ENCODE measurements at regions not wholly inside any gene's neighbourhood (a gene's known extent, or its start where the extent isn't known, plus 50 kb on each side); places are given as distances from the start of the nearest gene placed in this dataset.
A peak's percentile ranks its signal among the peaks of the same experiment; 100 is the strongest.

DNA sequence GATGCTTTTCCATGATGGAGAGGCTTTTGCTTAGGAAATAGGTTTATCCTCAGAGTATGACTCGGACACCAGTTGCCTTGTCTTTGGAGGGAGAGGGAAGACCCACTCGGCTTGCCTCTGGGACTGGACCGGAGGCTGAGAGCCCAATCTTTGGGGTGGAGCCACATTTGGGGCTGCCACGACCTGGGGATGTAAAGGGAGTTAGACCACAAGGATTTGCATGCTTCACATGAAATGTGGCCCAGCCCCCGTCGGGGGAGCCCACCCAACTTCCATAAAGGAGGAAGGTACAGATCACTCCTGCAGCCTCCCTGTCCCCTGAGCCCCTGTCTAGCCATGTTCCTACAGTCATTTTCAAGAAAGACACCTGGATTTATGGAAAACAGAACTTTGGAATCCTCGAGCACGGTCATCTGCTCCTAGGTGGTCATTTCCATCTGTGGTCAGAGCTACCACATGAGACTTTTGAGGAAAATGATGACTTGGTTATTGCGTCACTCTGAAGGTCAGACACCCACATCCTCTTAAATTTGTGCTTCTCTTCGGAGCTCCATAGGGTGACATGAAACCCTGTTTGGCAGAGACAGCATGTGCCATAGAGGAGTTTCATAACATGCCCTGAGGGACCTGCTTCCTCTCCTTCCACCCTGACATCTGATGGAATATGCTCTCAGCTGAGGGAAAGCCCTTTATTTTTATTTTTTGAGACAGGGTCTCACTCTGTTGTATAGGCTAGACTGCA is 99.4 kb upstream of the SLC45A1 start:
- Histone ChIP-seq H3K4me1 (replicated peaks in 1 of 4; ENCODE audit: control insufficient read depth in 3 of 4, insufficient read depth in 4 of 4, low read length in 3 of 4) (peaks cover 0 to 12% (median 6%) of the 10 kb centered on the region in 4 experiments; a peak in 5 of 7 replicates), H3K9me3 (ENCODE audit: insufficient read depth in 2 of 2, low read depth in 1 of 2, low read length in 1 of 2) (no peaks in the 10 kb centered on the region), H3K36me3 (ENCODE audit: control insufficient read depth in 2 of 4, insufficient read depth in 4 of 4, low read length in 3 of 4) (no peaks in the 10 kb centered on the region), H3K4me2 (ENCODE audit: insufficient read depth in 1 of 2, low read depth in 2 of 2, low read length in 2 of 2) (no peak overlapping the region; a peak in 1 of 4 replicates), H3K79me1 (ENCODE audit: low read depth, low read length) (no peaks in the 10 kb centered on the region), H3K27ac (ENCODE audit: low read depth, low read length) (no peak overlapping the region), H3K14ac (ENCODE audit: insufficient read length) (no peak overlapping the region), H3K4ac (replicated peaks; ENCODE audit: insufficient read length, low read depth, low read length) (no peak overlapping the region), H2AK5ac (ENCODE audit: low read depth, low read length) (no peak overlapping the region), H4K91ac (replicated peaks; ENCODE audit: insufficient read length, low read length) (no peak overlapping the region), H2BK20ac (ENCODE audit: low read length) (no peak overlapping the region; the same call in 1 of the 2 replicates), H3K18ac (ENCODE audit: extremely low read depth, low read length) (no peak overlapping the region), H4K5ac (ENCODE audit: insufficient read length, low read depth, low read length) (no peak overlapping the region), H4K8ac (ENCODE audit: extremely low read depth, insufficient read depth, low read length) (no peak overlapping the region), H4K20me1 (replicated peaks in 1 of 2; ENCODE audit: control insufficient read depth in 1 of 2, insufficient read depth in 2 of 2, low read length in 2 of 2) (no peaks in the 10 kb centered on the region), H3K23ac (ENCODE audit: insufficient read length) (no peak overlapping the region), H3K23me2 (ENCODE audit: low read depth, low read length) (peaks cover 3% of the 10 kb centered on the region; the same call in 1 of the 2 replicates), H3K9ac (replicated peaks in 1 of 4; ENCODE audit: extremely low read depth in 1 of 4, low read depth in 3 of 4, low read length in 3 of 4) (no peak overlapping the region), H2BK120ac (replicated peaks; ENCODE audit: low read depth, low read length) (no peak overlapping the region), H2BK15ac (ENCODE audit: low read length) (no peak overlapping the region), H3K56ac (replicated peaks; ENCODE audit: insufficient read length, low read depth, low read length) (no peak overlapping the region), H3K4me3 (ENCODE audit: extremely low read depth in 1 of 4, insufficient read depth in 2 of 4, low read depth in 3 of 4, low read length in 4 of 4) (no peak overlapping the region), H2BK5ac (ENCODE audit: low read depth, low read length) (no peak overlapping the region), H3K79me2 (ENCODE audit: control insufficient read depth in 1 of 2, insufficient read depth in 2 of 2, low read length in 2 of 2) (no peaks in the 10 kb centered on the region), H2AFZ (ENCODE audit: low read length) (no peak overlapping the region), H3K27me3 (replicated peaks in 1 of 4; ENCODE audit: control insufficient read depth in 3 of 4, extremely low read depth in 1 of 4, insufficient read depth in 3 of 4, low read length in 3 of 4) (peaks cover 0 to 5% (median 2%) of the 10 kb centered on the region in 4 experiments; a peak in 2 of 7 replicates), H2BK12ac (ENCODE audit: low read depth, low read length) (peak overlapping the region; percentile 40; the same call in 1 of the 2 replicates)
- FAIRE-seq: no peak
- ChIA-PET CTCF (ENCODE audit: partially characterized antibody) (interaction anchor here (1.7 kb wide), 1 partner anchor 97 kb away, joined by 5 read pairs; no protein-coding TSS in a partner anchor), POLR2A (ENCODE audit: partially characterized antibody) (interaction anchor here (0.6 to 0.7 kb wide), 2 partner anchors 18 to 145 kb away, joined by 3 to 4 read pairs; no protein-coding TSS in a partner anchor)
- no peak for DNase-seq (ENCODE audit: low read depth in 1 of 2, low spot score in 2 of 2)
- TF ChIP-seq EP300 (IDR thresholded peaks at IDR 0.05; ENCODE audit: borderline replicate concordance in 1 of 2, low read depth in 2 of 2, low read length in 2 of 2) (no peak), CEBPB (IDR thresholded peaks at IDR 0.05; ENCODE audit: low read depth, low read length) (peak; percentile 8; the same call in 1 of the 2 replicates), SRF (IDR thresholded peaks at IDR 0.05; ENCODE audit: low read depth, low read length) (no peak)
- WGBS, 2 experiments (ENCODE audit: extremely low coverage in 1 of 2, insufficient coverage in 1 of 2, insufficient read length in 1 of 2, insufficient replicate concordance in 2 of 2, low coverage in 1 of 2, low lambda C conversion rate in 2 of 2, missing lambda C conversion rate in 1 of 2): 89% methylated on average over 10 of the region's 10 CpGs; no CpG with 5 or more reads in 1 of the 2 experiments

All from H1 (cell line).